Osteoblast (primary cell): ENCODE measurements at regions not wholly inside any gene's neighbourhood (a gene's known extent, or its start where the extent isn't known, plus 50 kb on each side); places are given as distances from the start of the nearest gene placed in this dataset.

ENCODE experiments used
- DNase-seq: peaks from one replicate; pipeline ENCODE4 v3.0.0; 2011; ENCODE audit warnings: low spot score, mixed read lengths; ENCODE audit not compliant: insufficient read length; ENCODE audit errors: missing footprints
- H2AFZ ChIP-seq: 2 replicates; pipeline ENCODE4 v1.6.0; 2011; ENCODE audit warnings: mild to moderate bottlenecking, low read length
- H3K27ac ChIP-seq: 2 replicates; pipeline ENCODE4 v1.5.1; 2011; ENCODE audit warnings: mild to moderate bottlenecking, low read depth, low read length, moderate library complexity
- H3K27me3 ChIP-seq: 2 replicates; pipeline ENCODE4 v1.6.0; 2012; ENCODE audit warnings: mild to moderate bottlenecking, control low read depth, inconsistent platforms, low read length, moderate library complexity; ENCODE audit not compliant: insufficient read depth
- H3K36me3 ChIP-seq: 2 replicates; pipeline ENCODE4 v1.5.1; 2011; ENCODE audit warnings: mild to moderate bottlenecking, low read length, control low read depth, moderate library complexity; ENCODE audit not compliant: insufficient read depth
- H3K4me1 ChIP-seq: 2 replicates; pipeline ENCODE4 v1.5.1; 2011; ENCODE audit warnings: mild to moderate bottlenecking, low read length, control low read depth, moderate library complexity; ENCODE audit not compliant: insufficient read depth
- H3K4me2 ChIP-seq: 2 replicates; pipeline ENCODE4 v1.6.0; 2011; ENCODE audit warnings: mild to moderate bottlenecking, low read length; ENCODE audit not compliant: insufficient read depth
- H3K4me3 ChIP-seq: fragments of 200-600 bp; sonication (generic); 3 replicates; pipeline ENCODE4 v1.5.1; 2012; ENCODE audit warnings: mild to moderate bottlenecking, low read length, inconsistent platforms; ENCODE audit not compliant: insufficient read depth
- H3K79me2 ChIP-seq: 2 replicates; pipeline ENCODE4 v1.6.0; 2012; ENCODE audit warnings: mild to moderate bottlenecking, low read length, control low read depth, inconsistent platforms; ENCODE audit not compliant: insufficient read depth
- H3K9me3 ChIP-seq: 2 replicates; pipeline ENCODE4 v1.5.1; 2011; ENCODE audit warnings: low read depth, low read length, control low read depth
- H4K20me1 ChIP-seq: 2 replicates; pipeline ENCODE4 v1.6.0; 2012; ENCODE audit warnings: mild to moderate bottlenecking, low read length, control low read depth; ENCODE audit not compliant: insufficient read depth
- TF ChIP-seq, protein P1 (sequence below): IDR thresholded peaks from 2 replicates; pipeline ENCODE4 v1.5.1; 2011; ENCODE audit warnings: mild to moderate bottlenecking, low read depth, low read length, moderate library complexity; ENCODE audit errors: extremely low read depth

DNA sequence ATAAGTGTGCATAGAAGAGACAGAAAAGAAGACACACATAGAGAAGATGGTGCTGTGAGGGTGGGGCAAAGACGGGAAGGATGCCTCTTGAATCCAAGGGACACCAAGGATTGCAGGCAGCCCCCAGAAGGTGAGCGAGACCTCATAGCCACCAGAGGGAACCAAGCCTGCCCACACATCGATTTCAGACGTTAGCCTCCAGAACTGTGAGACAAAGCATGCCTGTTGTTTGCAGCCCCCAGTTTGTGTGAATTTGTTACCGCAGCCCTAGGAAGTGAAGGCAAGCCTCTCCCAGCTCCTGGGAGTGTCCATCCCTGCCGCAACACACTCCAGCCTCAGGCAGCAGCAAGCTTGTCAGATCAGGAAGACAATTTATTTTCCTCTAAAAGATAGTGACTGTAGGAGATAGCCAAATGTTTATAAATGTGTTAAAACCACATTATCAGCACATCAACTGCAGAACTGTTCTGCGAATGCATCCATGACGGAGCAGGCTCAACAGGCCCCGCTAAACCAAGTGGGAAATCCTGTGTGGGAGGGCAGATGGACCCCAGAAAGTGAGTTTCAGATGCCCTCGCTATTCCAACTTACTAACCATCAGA is 543.3 kb downstream of the MATN1 start:
- no peak overlapping the region for H3K4me3 ChIP-seq

DNA sequence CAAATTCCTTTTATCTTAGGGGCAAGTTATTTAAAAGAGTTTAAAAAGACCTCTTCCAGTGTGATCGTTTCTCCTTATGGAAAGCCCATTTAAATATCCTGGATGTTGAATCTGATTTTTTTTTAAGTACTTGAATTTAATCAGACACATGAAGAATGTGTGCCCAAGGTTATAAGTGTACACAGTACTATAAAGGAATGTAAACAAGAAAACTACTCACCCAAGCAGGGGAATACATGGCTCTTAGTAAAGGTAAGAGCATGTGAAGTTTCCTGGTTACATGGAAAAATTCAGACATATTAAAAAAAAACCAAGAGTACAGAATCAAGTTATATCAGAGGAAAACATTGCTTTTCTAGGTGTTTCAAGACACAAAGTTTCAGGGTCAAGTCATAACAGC is 546.9 kb downstream of the MATN1 start:
- Histone ChIP-seq H3K4me3 (no peak overlapping the region), H3K4me2 (no peak overlapping the region), H2AFZ (no peak overlapping the region), H4K20me1 (no peaks in the 10 kb centered on the region), H3K4me1 (no peaks in the 10 kb centered on the region), H3K9me3 (no peaks in the 10 kb centered on the region), H3K36me3 (no peaks in the 10 kb centered on the region), H3K27me3 (no peaks in the 10 kb centered on the region), H3K79me2 (no peaks in the 10 kb centered on the region), H3K27ac (no peak overlapping the region)
- no peak for DNase-seq
- TF ChIP-seq, protein P1, sequence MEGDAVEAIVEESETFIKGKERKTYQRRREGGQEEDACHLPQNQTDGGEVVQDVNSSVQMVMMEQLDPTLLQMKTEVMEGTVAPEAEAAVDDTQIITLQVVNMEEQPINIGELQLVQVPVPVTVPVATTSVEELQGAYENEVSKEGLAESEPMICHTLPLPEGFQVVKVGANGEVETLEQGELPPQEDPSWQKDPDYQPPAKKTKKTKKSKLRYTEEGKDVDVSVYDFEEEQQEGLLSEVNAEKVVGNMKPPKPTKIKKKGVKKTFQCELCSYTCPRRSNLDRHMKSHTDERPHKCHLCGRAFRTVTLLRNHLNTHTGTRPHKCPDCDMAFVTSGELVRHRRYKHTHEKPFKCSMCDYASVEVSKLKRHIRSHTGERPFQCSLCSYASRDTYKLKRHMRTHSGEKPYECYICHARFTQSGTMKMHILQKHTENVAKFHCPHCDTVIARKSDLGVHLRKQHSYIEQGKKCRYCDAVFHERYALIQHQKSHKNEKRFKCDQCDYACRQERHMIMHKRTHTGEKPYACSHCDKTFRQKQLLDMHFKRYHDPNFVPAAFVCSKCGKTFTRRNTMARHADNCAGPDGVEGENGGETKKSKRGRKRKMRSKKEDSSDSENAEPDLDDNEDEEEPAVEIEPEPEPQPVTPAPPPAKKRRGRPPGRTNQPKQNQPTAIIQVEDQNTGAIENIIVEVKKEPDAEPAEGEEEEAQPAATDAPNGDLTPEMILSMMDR, result no peak

More for the DNA sequence above, 543.3 kb downstream of the MATN1 start:
- no peak for DNase-seq
- TF ChIP-seq, protein P1, result no peak
- no peaks in the 10 kb centered on the region for H3K27me3 ChIP-seq
- H4K20me1 ChIP-seq, result no peaks in the 10 kb centered on the region
- H3K4me2 ChIP-seq, result no peak overlapping the region
- no peak overlapping the region for H3K27ac ChIP-seq
- H3K4me1 ChIP-seq, result no peaks in the 10 kb centered on the region
- no peak overlapping the region for H2AFZ ChIP-seq
- H3K79me2 ChIP-seq, result no peaks in the 10 kb centered on the region
- no peaks in the 10 kb centered on the region for H3K36me3 ChIP-seq
- H3K9me3 ChIP-seq, result no peaks in the 10 kb centered on the region

DNA sequence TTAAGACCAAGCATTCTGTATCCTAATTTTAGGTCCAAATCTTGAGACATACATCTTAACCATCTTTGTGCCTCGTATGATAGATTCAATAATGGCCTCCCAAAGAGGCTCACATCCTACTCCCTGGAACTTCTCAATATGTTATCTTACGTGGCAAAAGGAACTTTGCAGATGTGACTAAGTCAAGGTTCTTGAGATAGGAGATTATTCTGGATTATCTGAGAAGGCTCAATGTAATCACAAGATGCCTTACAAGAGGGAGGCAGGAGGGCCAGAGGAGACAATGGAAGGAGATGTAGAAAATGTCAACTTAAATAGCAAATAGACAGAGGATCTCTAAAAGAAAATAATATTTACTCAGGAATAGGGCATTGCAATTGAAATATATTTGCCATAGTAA is 548.9 kb downstream of the MATN1 start:
- H3K27me3 ChIP-seq, result no peaks in the 10 kb centered on the region
- H2AFZ ChIP-seq, result no peak overlapping the region
- no peaks in the 10 kb centered on the region for H3K9me3 ChIP-seq
- no peaks in the 10 kb centered on the region for H4K20me1 ChIP-seq
- DNase-seq, result no peak
- H3K4me1 ChIP-seq, result no peaks in the 10 kb centered on the region
- TF ChIP-seq, protein P1, result no peak
- no peaks in the 10 kb centered on the region for H3K36me3 ChIP-seq
- no peak overlapping the region for H3K27ac ChIP-seq
- no peak overlapping the region for H3K4me2 ChIP-seq
- no peaks in the 10 kb centered on the region for H3K79me2 ChIP-seq
- H3K4me3 ChIP-seq, result no peak overlapping the region

DNA sequence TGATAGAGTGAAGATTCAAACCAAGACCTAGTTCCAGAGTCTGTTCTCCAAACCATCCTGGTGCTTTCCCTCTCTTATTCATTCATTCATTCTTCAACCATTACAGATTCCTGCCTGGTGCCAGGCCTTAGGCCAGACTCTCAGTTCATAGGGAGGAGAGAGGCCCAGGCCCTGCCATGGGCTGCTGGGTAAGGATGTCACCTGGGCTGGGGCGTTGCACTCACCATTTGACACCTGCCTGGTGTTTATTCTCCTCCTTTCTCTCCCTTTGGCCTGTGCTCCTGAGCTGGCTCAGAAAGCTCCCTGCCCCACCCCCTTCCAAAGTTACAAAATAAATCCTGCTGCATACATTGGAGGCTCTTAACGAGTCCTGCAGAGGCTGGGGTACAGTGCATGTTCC is 549.8 kb downstream of the MATN1 start:
- Histone ChIP-seq H2AFZ (no peak overlapping the region), H3K9me3 (no peaks in the 10 kb centered on the region), H3K4me1 (no peaks in the 10 kb centered on the region)

More for the DNA sequence above, 549.8 kb downstream of the MATN1 start:
- peak; percentile 35 for DNase-seq
- Histone ChIP-seq H3K4me2 (no peak overlapping the region), H3K36me3 (no peaks in the 10 kb centered on the region), H4K20me1 (no peaks in the 10 kb centered on the region), H3K4me3 (no peak overlapping the region), H3K79me2 (no peaks in the 10 kb centered on the region), H3K27ac (no peak overlapping the region), H3K27me3 (no peaks in the 10 kb centered on the region)
- TF ChIP-seq, protein P1, result no peak
